ENCODE measurements at regions not wholly inside any gene's neighbourhood (a gene's known extent, or its start where the extent isn't known, plus 50 kb on each side); places are given as distances from the start of the nearest gene placed in this dataset.

DNA sequence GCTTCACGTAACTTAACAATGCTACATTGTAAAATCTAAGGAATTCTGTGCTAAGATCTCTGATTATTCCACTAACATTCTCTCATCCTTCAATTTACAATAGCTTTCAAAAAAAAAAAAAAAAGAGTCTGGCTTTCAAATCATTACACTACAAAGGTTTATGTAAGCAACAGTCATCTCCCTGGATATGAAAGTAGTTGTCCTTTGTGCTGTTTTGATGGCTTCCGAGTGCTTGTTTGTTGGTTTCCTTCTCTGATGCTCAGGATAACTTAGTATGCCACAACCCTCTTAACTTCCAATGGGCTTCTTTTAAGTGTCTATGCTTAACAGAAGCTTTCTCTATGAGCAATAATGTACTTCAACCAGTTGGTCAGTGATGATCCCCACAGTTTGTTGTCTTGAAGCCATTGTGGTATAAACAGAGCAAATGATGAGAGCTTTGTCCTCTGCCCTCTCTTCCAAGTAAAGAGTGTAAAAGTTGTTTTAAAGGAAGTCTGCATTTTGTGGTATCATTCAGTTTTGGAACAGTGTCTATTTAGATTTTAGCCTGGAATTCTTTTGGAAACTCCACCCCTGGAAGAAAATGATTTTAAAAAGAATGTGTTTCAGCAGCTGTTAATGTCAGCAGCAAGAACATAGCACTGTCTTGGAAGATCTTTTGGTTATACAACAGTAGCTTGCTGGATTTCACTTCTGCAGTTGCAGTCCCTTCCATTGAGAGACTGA lies 396.1 kb upstream of the RGS6 start:
- Histone ChIP-seq H3K27me3 (no peaks in the 10 kb centered on the region), H3K4me3 (no peak overlapping the region), H3K27ac (peak overlapping the region; percentile 12 to 36), H3K36me3 (no peaks in the 10 kb centered on the region), H3K4me1 (peaks cover 0 to 85% (median 31%) of the 10 kb centered on the region in 4 donors), H3K9me3 (no peaks in the 10 kb centered on the region)
- DNase-seq, result no peak
- intact Hi-C loops (cut with DNase I; ENCODE audit: low total_unique reads), result no loop called here
- TF ChIP-seq, protein P1, sequence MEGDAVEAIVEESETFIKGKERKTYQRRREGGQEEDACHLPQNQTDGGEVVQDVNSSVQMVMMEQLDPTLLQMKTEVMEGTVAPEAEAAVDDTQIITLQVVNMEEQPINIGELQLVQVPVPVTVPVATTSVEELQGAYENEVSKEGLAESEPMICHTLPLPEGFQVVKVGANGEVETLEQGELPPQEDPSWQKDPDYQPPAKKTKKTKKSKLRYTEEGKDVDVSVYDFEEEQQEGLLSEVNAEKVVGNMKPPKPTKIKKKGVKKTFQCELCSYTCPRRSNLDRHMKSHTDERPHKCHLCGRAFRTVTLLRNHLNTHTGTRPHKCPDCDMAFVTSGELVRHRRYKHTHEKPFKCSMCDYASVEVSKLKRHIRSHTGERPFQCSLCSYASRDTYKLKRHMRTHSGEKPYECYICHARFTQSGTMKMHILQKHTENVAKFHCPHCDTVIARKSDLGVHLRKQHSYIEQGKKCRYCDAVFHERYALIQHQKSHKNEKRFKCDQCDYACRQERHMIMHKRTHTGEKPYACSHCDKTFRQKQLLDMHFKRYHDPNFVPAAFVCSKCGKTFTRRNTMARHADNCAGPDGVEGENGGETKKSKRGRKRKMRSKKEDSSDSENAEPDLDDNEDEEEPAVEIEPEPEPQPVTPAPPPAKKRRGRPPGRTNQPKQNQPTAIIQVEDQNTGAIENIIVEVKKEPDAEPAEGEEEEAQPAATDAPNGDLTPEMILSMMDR (IDR thresholded peaks at IDR 0.05), result no peak

DNA sequence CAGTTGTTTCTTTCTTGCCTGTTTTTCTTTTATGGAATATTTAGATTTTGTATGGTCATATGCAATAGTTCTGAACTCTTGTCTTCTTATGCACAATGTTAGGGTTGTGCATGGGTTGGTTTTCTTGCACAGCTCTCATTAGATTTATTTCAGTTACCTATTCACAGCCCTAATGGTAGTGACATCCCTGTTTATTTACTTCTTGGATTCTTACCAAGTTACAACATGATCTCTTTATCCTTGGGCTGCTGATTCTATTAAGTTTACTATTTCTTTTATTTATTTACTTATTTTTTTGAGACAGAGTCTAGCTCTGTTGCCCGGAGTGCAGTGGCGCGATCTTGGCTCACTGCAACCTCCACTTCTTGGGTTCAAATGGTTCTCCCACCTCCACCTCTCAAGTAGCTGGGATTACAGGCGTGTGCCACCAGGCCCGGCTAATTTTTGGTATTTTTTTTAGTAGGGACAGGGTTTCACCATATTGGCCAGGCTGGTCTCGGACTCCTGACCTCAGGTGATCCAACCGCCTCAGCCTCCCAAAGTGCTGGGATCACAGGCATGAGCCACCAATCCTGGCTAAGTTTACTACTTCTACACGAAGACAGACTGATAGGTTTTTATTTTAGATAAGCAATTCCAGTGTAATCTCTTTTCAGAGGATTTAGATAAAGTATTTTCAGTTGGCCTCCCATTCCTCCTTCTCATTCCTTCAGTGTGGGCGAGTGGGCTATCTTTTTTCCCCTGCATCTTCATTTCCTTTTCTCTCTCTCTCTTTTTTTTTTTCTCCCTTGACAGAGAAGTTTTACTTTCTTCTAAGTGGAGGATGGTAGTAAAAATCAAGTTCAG lies 395.1 kb upstream of the RGS6 start:
- Histone ChIP-seq H3K9me3 (no peaks in the 10 kb centered on the region), H3K4me3 (no peak overlapping the region), H3K36me3 (no peaks in the 10 kb centered on the region), H3K27me3 (no peaks in the 10 kb centered on the region), H3K27ac (peak overlapping the region; percentile 24 to 69), H3K4me1 (peaks cover 0 to 86% (median 34%) of the 10 kb centered on the region in 4 donors)
- DNase-seq, result no peak
- TF ChIP-seq, protein P1 (IDR thresholded peaks at IDR 0.05), result no peak
- intact Hi-C loops (cut with DNase I; ENCODE audit: low total_unique reads), result no loop called here

- TF ChIP-seq, protein P1 (IDR thresholded peaks at IDR 0.05), result no peak
- Histone ChIP-seq H3K27me3 (no peaks in the 10 kb centered on the region), H3K9me3 (no peaks in the 10 kb centered on the region), H3K27ac (peak overlapping the region; percentile 61 to 69), H3K4me3 (no peak overlapping the region), H3K36me3 (no peaks in the 10 kb centered on the region), H3K4me1 (peaks cover 0 to 86% (median 30%) of the 10 kb centered on the region in 4 donors)
- no peak for DNase-seq
- intact Hi-C loops (cut with DNase I; ENCODE audit: low total_unique reads), result no loop called here
Observed at GRCh38 chr14:71538288-71538687, 393.9 kb upstream of the RGS6 start.

- no peak for DNase-seq
- intact Hi-C loops (cut with DNase I; ENCODE audit: low total_unique reads), result no loop called here
- peak overlapping the region in 1 of 2 donors; percentile 38 for H3K4me3 ChIP-seq
- no peaks in the 10 kb centered on the region for H3K27me3 ChIP-seq
- no peaks in the 10 kb centered on the region for H3K36me3 ChIP-seq
- peaks cover 0 to 82% (median 28%) of the 10 kb centered on the region in 4 donors for H3K4me1 ChIP-seq
- H3K9me3 ChIP-seq, result no peaks in the 10 kb centered on the region
- H3K27ac ChIP-seq, result peak overlapping the region; percentile 61 to 69
- TF ChIP-seq, protein P1 (IDR thresholded peaks at IDR 0.05), result no peak
Observed at GRCh38 chr14:71538938-71539649, 393.1 kb upstream of the RGS6 start.

DNA sequence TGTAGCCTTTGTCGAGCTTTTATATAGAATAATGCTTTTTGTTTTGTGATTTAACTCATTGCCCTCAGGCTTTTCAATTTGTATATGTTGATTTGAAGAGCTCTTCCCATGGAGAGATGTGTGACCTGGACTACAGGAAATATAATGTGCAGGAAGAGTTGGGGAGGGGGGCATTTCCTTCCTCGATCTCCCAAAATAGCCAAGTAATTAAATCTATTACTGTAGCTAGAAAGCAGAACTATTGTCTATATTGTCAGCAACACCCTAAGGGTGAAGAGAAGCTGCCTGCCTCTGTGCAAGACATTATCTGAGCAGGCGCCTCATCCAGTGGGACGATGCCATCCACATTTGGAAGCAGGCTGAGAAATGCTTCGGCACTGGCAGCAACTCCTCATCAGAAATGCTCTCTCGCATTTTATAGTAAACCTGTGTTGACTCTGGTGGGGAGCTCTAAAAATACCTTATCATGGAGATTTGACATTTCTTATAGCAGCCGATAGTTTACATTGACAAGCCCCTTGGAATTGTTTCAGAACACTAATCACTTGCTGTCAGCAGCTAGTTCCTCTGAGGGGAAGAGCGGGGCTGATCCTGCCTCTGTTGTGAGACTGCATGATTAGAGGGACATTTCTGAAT lies 392.5 kb upstream of the RGS6 start:
- H3K4me3 ChIP-seq, result peak overlapping the region; percentile 17 to 38
- H3K27ac ChIP-seq, result peak overlapping the region; percentile 61 to 69
- TF ChIP-seq, protein P1 (IDR thresholded peaks at IDR 0.05), result no peak
- no peaks in the 10 kb centered on the region for H3K36me3 ChIP-seq
- no peaks in the 10 kb centered on the region for H3K9me3 ChIP-seq
- no peak for DNase-seq
- intact Hi-C loops (cut with DNase I; ENCODE audit: low total_unique reads), result no loop called here
- no peaks in the 10 kb centered on the region for H3K27me3 ChIP-seq
- peaks cover 0 to 82% (median 28%) of the 10 kb centered on the region in 4 donors for H3K4me1 ChIP-seq

Data from tibial artery (tissue), 4 donors.